Right lobe of liver (tissue), 4 donors: ENCODE measurements at regions not wholly inside any gene's neighbourhood (a gene's known extent, or its start where the extent isn't known, plus 50 kb on each side); places are given as distances from the start of the nearest gene placed in this dataset.

Source experiments
- POLR2A ChIP-seq: fragments of 450-650 bp; IDR thresholded peaks from one replicate; pipeline ENCODE4 v1.6.1; 2017; ENCODE audit warnings: antibody characterized with exemption, mild to moderate bottlenecking
- TF ChIP-seq, protein P1 (sequence below), 4 donors: fragments of 200-600 bp in 3 of 4; fragments of 450-650 bp in 1 of 4; IDR thresholded peaks; one replicate each; pipeline versions ENCODE4 v1.5.1 to v1.8.0; 2016 to 2022; ENCODE audit warnings: antibody characterized with exemption in 4 of 4, mild to moderate bottlenecking in 2 of 4
- donor health status: DM: no; HTN: no; CAD: no.
- donor health status: DM: no; HTN: no; CAD: no.
- donor health status: DM: no; HTN: yes; CAD: no.

DNA sequence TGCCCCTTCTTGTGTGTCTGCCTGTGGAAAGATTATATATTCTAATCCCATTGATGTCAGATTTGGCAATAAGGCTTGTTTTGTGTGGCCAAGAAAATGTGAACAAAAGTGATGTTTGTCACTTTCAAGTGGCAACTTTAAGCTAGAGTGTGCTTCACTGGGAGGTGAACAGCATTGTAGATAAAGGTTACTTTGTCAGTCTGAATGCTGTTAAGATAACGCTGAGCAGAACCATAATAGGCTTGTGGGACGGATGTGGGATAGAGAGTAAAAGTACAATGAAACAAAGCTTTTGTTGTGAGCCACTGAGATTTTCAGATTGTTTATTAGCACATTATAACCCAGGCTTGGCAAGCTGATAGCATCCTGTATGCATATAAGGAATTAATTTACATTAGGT lies 303.8 kb upstream of the MAN1A1 start:
- TF ChIP-seq, protein P1, sequence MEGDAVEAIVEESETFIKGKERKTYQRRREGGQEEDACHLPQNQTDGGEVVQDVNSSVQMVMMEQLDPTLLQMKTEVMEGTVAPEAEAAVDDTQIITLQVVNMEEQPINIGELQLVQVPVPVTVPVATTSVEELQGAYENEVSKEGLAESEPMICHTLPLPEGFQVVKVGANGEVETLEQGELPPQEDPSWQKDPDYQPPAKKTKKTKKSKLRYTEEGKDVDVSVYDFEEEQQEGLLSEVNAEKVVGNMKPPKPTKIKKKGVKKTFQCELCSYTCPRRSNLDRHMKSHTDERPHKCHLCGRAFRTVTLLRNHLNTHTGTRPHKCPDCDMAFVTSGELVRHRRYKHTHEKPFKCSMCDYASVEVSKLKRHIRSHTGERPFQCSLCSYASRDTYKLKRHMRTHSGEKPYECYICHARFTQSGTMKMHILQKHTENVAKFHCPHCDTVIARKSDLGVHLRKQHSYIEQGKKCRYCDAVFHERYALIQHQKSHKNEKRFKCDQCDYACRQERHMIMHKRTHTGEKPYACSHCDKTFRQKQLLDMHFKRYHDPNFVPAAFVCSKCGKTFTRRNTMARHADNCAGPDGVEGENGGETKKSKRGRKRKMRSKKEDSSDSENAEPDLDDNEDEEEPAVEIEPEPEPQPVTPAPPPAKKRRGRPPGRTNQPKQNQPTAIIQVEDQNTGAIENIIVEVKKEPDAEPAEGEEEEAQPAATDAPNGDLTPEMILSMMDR (IDR thresholded peaks at IDR 0.05): no peak
- no peak for TF ChIP-seq POLR2A
